CD14-positive monocyte (primary cell): ENCODE measurements at regions not wholly inside any gene's neighbourhood (a gene's known extent, or its start where the extent isn't known, plus 50 kb on each side); places are given as distances from the start of the nearest gene placed in this dataset.

Source experiments
- DNase-seq, 3 donors: peaks; one replicate each; pipeline ENCODE4 v3.0.0-alpha.2; 2011 to 2022
- H2AFZ ChIP-seq: 2 replicates; pipeline ENCODE4 v1.6.0; 2012; ENCODE audit warnings: mild to moderate bottlenecking, low read depth, low read length, inconsistent platforms; ENCODE audit not compliant: insufficient read depth, poor library complexity, severe bottlenecking
- H3K27ac ChIP-seq, 2 donors: 1 replicate in 1 of 2; 2 replicates in 1 of 2; pipeline ENCODE4 v1.5.1; 2012 to 2013; ENCODE audit warnings: low read length in 2 of 2, control low read depth in 1 of 2, inconsistent platforms in 1 of 2, low read depth in 1 of 2, mild to moderate bottlenecking in 1 of 2
- H3K27me3 ChIP-seq, 2 donors: one replicate each; pipeline versions ENCODE4 v1.6.0 to v1.6.1; 2011 to 2013; ENCODE audit warnings: low read length in 2 of 2; ENCODE audit not compliant: control insufficient read depth in 2 of 2, insufficient read depth in 2 of 2
- H3K36me3 ChIP-seq, 2 donors: replicated peaks in 1 of 2; 1 replicate in 1 of 2; 2 replicates in 1 of 2; pipeline versions ENCODE4 v1.5.1 to v1.6.1; 2012 to 2013; ENCODE audit warnings: low read length in 2 of 2, control low read depth in 1 of 2, inconsistent platforms in 1 of 2, mild to moderate bottlenecking in 1 of 2; ENCODE audit not compliant: insufficient read depth in 2 of 2, control insufficient read depth in 1 of 2
- H3K4me1 ChIP-seq, 2 donors: 1 replicate in 1 of 2; 2 replicates in 1 of 2; pipeline versions ENCODE4 v1.5.1 to v1.6.1; 2012 to 2013; ENCODE audit warnings: low read length in 2 of 2, control low read depth in 1 of 2, inconsistent platforms in 1 of 2, mild to moderate bottlenecking in 1 of 2, moderate library complexity in 1 of 2; ENCODE audit not compliant: insufficient read depth in 2 of 2, control insufficient read depth in 1 of 2
- H3K4me2 ChIP-seq: replicated peaks from 2 replicates; pipeline ENCODE3; 2012; ENCODE audit warnings: low read length, moderate library complexity, mild to moderate bottlenecking; ENCODE audit not compliant: poor library complexity, severe bottlenecking; ENCODE audit errors: extremely low read depth
- H3K4me3 ChIP-seq, 3 experiments: fragments of 200-600 bp in 1 of 3; sonication (generic) in 1 of 3; replicated peaks in 1 of 3; 1 replicate in 2 of 3; 2 replicates in 1 of 3; pipeline ENCODE4 v1.5.1; 2011 to 2013; ENCODE audit warnings: low read length in 3 of 3, mild to moderate bottlenecking in 3 of 3, control low read depth in 2 of 3, low read depth in 2 of 3, inconsistent platforms in 1 of 3, moderate library complexity in 1 of 3
- H3K79me2 ChIP-seq: 2 replicates; pipeline ENCODE4 v1.6.0; 2012; ENCODE audit warnings: mild to moderate bottlenecking, control low read depth, inconsistent platforms, low read length, moderate library complexity; ENCODE audit not compliant: insufficient read depth
- H3K9ac ChIP-seq: 2 replicates; pipeline ENCODE4 v1.6.0; 2017; ENCODE audit warnings: low read length, mild to moderate bottlenecking; ENCODE audit not compliant: insufficient read depth, poor library complexity, severe bottlenecking
- H3K9me3 ChIP-seq, 2 donors: replicated peaks in 1 of 2; 1 replicate in 1 of 2; 2 replicates in 1 of 2; pipeline versions ENCODE4 v1.5.1 to v1.6.1; 2012 to 2013; ENCODE audit warnings: low read length in 2 of 2, control low read depth in 1 of 2; ENCODE audit not compliant: control insufficient read depth in 1 of 2, insufficient read depth in 1 of 2
- H4K20me1 ChIP-seq: 2 replicates; pipeline ENCODE4 v1.6.0; 2012; ENCODE audit warnings: mild to moderate bottlenecking, low read length, control low read depth, moderate library complexity; ENCODE audit not compliant: insufficient read depth
- H3K27ac Mint-ChIP-seq, 7 donors: one replicate each; pipeline ENCODE4 v1.8.0; 2020; ENCODE audit warnings: mild to moderate bottlenecking in 7 of 7, mixed read lengths in 7 of 7, moderate library complexity in 6 of 7, inconsistent platforms in 2 of 7
- H3K27me3 Mint-ChIP-seq, 3 donors: one replicate each; pipeline ENCODE4 v1.8.0; 2021 to 2022; ENCODE audit warnings: low read depth in 3 of 3, mild to moderate bottlenecking in 3 of 3, mixed read lengths in 3 of 3, moderate library complexity in 3 of 3, inconsistent platforms in 1 of 3
- H3K36me3 Mint-ChIP-seq, 2 donors: one replicate each; pipeline ENCODE4 v1.8.0; 2020; ENCODE audit warnings: mixed read lengths in 2 of 2, inconsistent platforms in 1 of 2, mild to moderate bottlenecking in 1 of 2
- H3K4me1 Mint-ChIP-seq: one replicate; pipeline ENCODE4 v1.8.0; 2020; ENCODE audit warnings: mild to moderate bottlenecking, mixed read lengths
- H3K4me3 Mint-ChIP-seq, 2 donors: one replicate each; pipeline ENCODE4 v1.8.0; 2020; ENCODE audit warnings: mild to moderate bottlenecking in 2 of 2, mixed read lengths in 2 of 2, moderate library complexity in 1 of 2
- H3K9me3 Mint-ChIP-seq, 7 donors: one replicate each; pipeline ENCODE4 v1.8.0; 2020 to 2022; ENCODE audit warnings: mixed read lengths in 7 of 7, mild to moderate bottlenecking in 6 of 7, moderate library complexity in 6 of 7, inconsistent platforms in 2 of 7
- CTCF ChIP-seq: fragments of 200-600 bp; IDR thresholded peaks from one replicate; pipeline ENCODE4 v1.8.0; 2022; ENCODE audit warnings: antibody characterized with exemption, mild to moderate bottlenecking
- WGBS: methylation state at CpG from one replicate; pipeline ENCODE4 v1.1.5; 2013; ENCODE audit warnings: missing lambda C conversion rate; ENCODE audit not compliant: insufficient coverage; 5-methylcytosine and 5-hydroxymethylcytosine counted together
- intact Hi-C, 2 donors: fragments of 100-400 bp; cut with micrococcal nuclease; formaldehyde crosslinking; loops; one replicate each; pipeline versions ENCODE4 v1.15.0 to v1.15.1; 2023

GRCh38 chr2:46825939-46826568 lies 89.6 kb downstream of the MCFD2 start:
- Histone ChIP-seq H3K9me3 (peaks cover 0 to 9% of the 10 kb centered on the region in 2 donors), H3K4me2 (no peak overlapping the region), H3K36me3 (no peaks in the 10 kb centered on the region), H3K27me3 (no peaks in the 10 kb centered on the region), H3K4me1 (no peaks in the 10 kb centered on the region), H3K27ac (no peak overlapping the region), H3K79me2 (no peaks in the 10 kb centered on the region), H2AFZ (no peak overlapping the region), H3K4me3 (no peak overlapping the region), H4K20me1 (no peaks in the 10 kb centered on the region), H3K9ac (no peak overlapping the region)
- H3K36me3 Mint-ChIP-seq: no peaks in the 10 kb centered on the region
- no peak for TF ChIP-seq CTCF
- H3K4me3 Mint-ChIP-seq: no peak overlapping the region
- H3K27me3 Mint-ChIP-seq: peaks cover 3 to 5% (median 5%) of the 10 kb centered on the region in 3 donors
- H3K4me1 Mint-ChIP-seq: no peaks in the 10 kb centered on the region
- WGBS: 94% methylated on average over 7 of the region's 11 CpGs
- intact Hi-C loops: no loop called here
- no peak overlapping the region for H3K27ac Mint-ChIP-seq
- no peak for DNase-seq
- H3K9me3 Mint-ChIP-seq: peaks cover 2 to 10% (median 6%) of the 10 kb centered on the region in 7 donors

GRCh38 chr2:46825231-46825938 lies 90.2 kb downstream of the MCFD2 start:
- Mint-ChIP-seq H3K4me3 (no peak overlapping the region), H3K4me1 (no peaks in the 10 kb centered on the region), H3K36me3 (no peaks in the 10 kb centered on the region), H3K27me3 (peaks cover 3 to 5% (median 5%) of the 10 kb centered on the region in 3 donors), H3K27ac (no peak overlapping the region), H3K9me3 (peaks cover 2 to 10% (median 6%) of the 10 kb centered on the region in 7 donors)
- no peak overlapping the region for H3K4me3 ChIP-seq
- H3K27ac ChIP-seq: no peak overlapping the region
- DNase-seq: no peak
- no peaks in the 10 kb centered on the region for H4K20me1 ChIP-seq
- no peaks in the 10 kb centered on the region for H3K79me2 ChIP-seq
- H2AFZ ChIP-seq: no peak overlapping the region
- TF ChIP-seq CTCF: no peak
- peaks cover 0 to 9% of the 10 kb centered on the region in 2 donors for H3K9me3 ChIP-seq
- H3K4me2 ChIP-seq: no peak overlapping the region
- H3K4me1 ChIP-seq: no peaks in the 10 kb centered on the region
- intact Hi-C loops: no loop called here
- no peaks in the 10 kb centered on the region for H3K27me3 ChIP-seq
- H3K9ac ChIP-seq: no peak overlapping the region
- H3K36me3 ChIP-seq: no peaks in the 10 kb centered on the region
- 95% methylated on average over 11 of the region's 15 CpGs for WGBS
